Transverse colon (tissue), 3 donors: ENCODE measurements at regions not wholly inside any gene's neighbourhood (a gene's known extent, or its start where the extent isn't known, plus 50 kb on each side); places are given as distances from the start of the nearest gene placed in this dataset.

Source experiments
- POLR2A ChIP-seq: fragments of 450-650 bp; IDR thresholded peaks from one replicate; pipeline ENCODE4 v1.6.1; 2016; ENCODE audit warnings: antibody characterized with exemption, mild to moderate bottlenecking, moderate library complexity
- TF ChIP-seq, protein P1 (sequence below), 5 experiments: fragments of 200-600 bp in 3 of 5; fragments of 450-650 bp in 2 of 5; sonication (generic) in 3 of 5; IDR thresholded peaks; 1 replicate in 2 of 5; 2 replicates in 3 of 5; pipeline ENCODE4 v1.5.1; 2016 to 2017; ENCODE audit warnings: antibody characterized with exemption in 5 of 5, inconsistent platforms in 3 of 5, mild to moderate bottlenecking in 2 of 5, moderate library complexity in 1 of 5

DNA sequence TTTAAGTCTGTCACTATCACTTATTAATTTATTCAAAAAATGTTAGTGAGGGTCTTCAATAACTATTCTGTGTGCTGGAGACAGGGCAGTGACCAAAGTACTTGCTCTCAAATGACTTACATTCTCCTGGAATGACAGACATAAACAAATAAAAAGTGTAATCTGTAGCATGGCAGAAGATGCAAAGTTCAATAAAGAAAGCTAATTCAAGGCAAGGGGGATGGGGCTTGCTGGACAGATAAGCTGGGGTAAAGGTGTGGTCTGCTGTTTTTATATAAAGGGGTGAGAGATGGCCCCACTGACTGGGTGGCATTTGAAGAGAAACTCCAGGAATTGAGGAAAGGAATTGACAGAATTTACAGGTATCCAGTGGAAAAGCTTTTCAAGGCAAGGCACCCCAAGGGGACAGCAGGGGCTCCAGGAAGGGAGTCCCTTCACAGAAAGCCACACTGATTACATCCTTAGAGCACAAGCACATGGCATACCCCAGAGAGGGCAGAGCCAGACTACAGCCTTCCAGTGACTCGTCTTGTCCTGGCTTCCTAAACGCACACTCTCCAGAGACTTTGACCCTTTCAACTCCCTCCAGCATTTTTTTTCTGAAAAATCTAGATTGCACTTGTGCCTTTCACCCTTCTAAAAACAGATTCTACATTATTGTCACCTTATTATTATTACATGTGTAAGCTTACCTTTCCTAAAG, 123.7 kb upstream of the HS3ST3A1 start:
- TF ChIP-seq, protein P1, sequence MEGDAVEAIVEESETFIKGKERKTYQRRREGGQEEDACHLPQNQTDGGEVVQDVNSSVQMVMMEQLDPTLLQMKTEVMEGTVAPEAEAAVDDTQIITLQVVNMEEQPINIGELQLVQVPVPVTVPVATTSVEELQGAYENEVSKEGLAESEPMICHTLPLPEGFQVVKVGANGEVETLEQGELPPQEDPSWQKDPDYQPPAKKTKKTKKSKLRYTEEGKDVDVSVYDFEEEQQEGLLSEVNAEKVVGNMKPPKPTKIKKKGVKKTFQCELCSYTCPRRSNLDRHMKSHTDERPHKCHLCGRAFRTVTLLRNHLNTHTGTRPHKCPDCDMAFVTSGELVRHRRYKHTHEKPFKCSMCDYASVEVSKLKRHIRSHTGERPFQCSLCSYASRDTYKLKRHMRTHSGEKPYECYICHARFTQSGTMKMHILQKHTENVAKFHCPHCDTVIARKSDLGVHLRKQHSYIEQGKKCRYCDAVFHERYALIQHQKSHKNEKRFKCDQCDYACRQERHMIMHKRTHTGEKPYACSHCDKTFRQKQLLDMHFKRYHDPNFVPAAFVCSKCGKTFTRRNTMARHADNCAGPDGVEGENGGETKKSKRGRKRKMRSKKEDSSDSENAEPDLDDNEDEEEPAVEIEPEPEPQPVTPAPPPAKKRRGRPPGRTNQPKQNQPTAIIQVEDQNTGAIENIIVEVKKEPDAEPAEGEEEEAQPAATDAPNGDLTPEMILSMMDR (IDR thresholded peaks at IDR 0.05): no peak
- TF ChIP-seq POLR2A: no peak
